SK-N-SH (cell line): ENCODE measurements at regions not wholly inside any gene's neighbourhood (a gene's known extent, or its start where the extent isn't known, plus 50 kb on each side); places are given as distances from the start of the nearest gene placed in this dataset.

Experiments used
- CTCF ChIA-PET: fragments of 300-600, 350-600 bp; formaldehyde crosslinking; extraction: SDS; loops from one replicate; lab custom pipeline; 2021; lab: Yijun Ruan, JAX
- POLR2A ChIA-PET: fragments of 350-600 bp; sonication (Branson Sonifier 250); formaldehyde crosslinking; extraction: SDS; loops from one replicate; lab custom pipeline; 2020; ENCODE audit warnings: antibody characterized with exemption, inconsistent platforms; lab: Yijun Ruan, JAX
- DNase-seq: peaks from one replicate; pipeline ENCODE4 v3.0.0; 2012
- H2AFZ ChIP-seq: fragments of 200-600 bp; sonication (generic); 2 replicates; pipeline ENCODE4 v1.8.1; 2016; ENCODE audit warnings: antibody characterized with exemption, mild to moderate bottlenecking, low read depth
- H3F3A ChIP-seq: fragments of 200-600 bp; sonication (generic); replicated peaks from 2 replicates; pipeline ENCODE3; 2016; ENCODE audit warnings: antibody characterized with exemption, mild to moderate bottlenecking; ENCODE audit not compliant: insufficient read depth
- H3K27ac ChIP-seq, 2 experiments: fragments of 200-500 bp in 1 of 2; fragments of 200-600 bp in 1 of 2; sonication (Bioruptor generic) in 1 of 2; sonication (generic), shearing (Covaris generic) in 1 of 2; 2 replicates each; pipeline versions ENCODE4 v1.5.1 to v1.6.1; 2014 to 2016; ENCODE audit warnings: low read depth in 2 of 2, inconsistent platforms in 1 of 2, low read length in 1 of 2, mild to moderate bottlenecking in 1 of 2, mixed read lengths in 1 of 2
- H3K27me3 ChIP-seq: fragments of 200-600 bp; sonication (generic), shearing (Covaris generic); 2 replicates; pipeline ENCODE4 v1.6.1; 2016; ENCODE audit warnings: mixed run types; ENCODE audit not compliant: insufficient read depth
- H3K36me3 ChIP-seq, 2 experiments: fragments of 200-500 bp in 1 of 2; fragments of 200-600 bp in 1 of 2; sonication (Bioruptor generic) in 1 of 2; sonication (generic) in 1 of 2; replicated peaks in 1 of 2; 2 replicates each; pipeline versions ENCODE3 to v1.5.1; 2014 to 2016; ENCODE audit warnings: low read length in 1 of 2, mild to moderate bottlenecking in 1 of 2; ENCODE audit not compliant: insufficient read depth in 2 of 2, control insufficient read depth in 1 of 2
- H3K4me1 ChIP-seq, 2 experiments: fragments of 200-500 bp in 1 of 2; fragments of 200-600 bp in 1 of 2; sonication (Bioruptor generic) in 1 of 2; sonication (generic), shearing (Covaris generic) in 1 of 2; 2 replicates each; pipeline versions ENCODE4 v1.5.1 to v1.6.1; 2014 to 2016; ENCODE audit warnings: low read depth in 1 of 2, low read length in 1 of 2, mixed run types in 1 of 2; ENCODE audit not compliant: insufficient read depth in 2 of 2, control insufficient read depth in 1 of 2
- H3K4me2 ChIP-seq: fragments of 200-600 bp; sonication (generic), shearing (Covaris generic); 2 replicates; pipeline ENCODE4 v1.6.1; 2017; ENCODE audit warnings: mixed run types
- H3K4me3 ChIP-seq, 2 experiments: fragments of 200-500 bp in 1 of 2; fragments of 200-600 bp in 1 of 2; sonication (Bioruptor generic) in 1 of 2; sonication (generic), shearing (Covaris generic) in 1 of 2; 2 replicates each; pipeline versions ENCODE4 v1.5.1 to v1.8.1; 2014 to 2016; ENCODE audit warnings: low read depth in 2 of 2, inconsistent platforms in 1 of 2, low read length in 1 of 2, mild to moderate bottlenecking in 1 of 2, mixed read lengths in 1 of 2, moderate library complexity in 1 of 2
- H3K79me2 ChIP-seq: fragments of 200-600 bp; sonication (generic); 2 replicates; pipeline ENCODE4 v1.8.1; 2017; ENCODE audit warnings: mild to moderate bottlenecking; ENCODE audit not compliant: insufficient read depth
- H3K9ac ChIP-seq: fragments of 200-600 bp; sonication (generic); 2 replicates; pipeline ENCODE4 v1.6.1; 2017; ENCODE audit warnings: mixed run types
- H3K9me2 ChIP-seq: fragments of 200-600 bp; sonication (generic); 2 replicates; pipeline ENCODE4 v1.6.1; 2017; ENCODE audit warnings: mixed run types
- H3K9me3 ChIP-seq: fragments of 200-600 bp; sonication (generic); 2 replicates; pipeline ENCODE4 v1.6.1; 2017; ENCODE audit warnings: mixed run types, mild to moderate bottlenecking, moderate library complexity
- H4K20me1 ChIP-seq: fragments of 200-600 bp; sonication (generic); 2 replicates; pipeline ENCODE4 v1.6.1; 2017; ENCODE audit warnings: mild to moderate bottlenecking, mixed run types; ENCODE audit not compliant: insufficient read depth
- CHD2 ChIP-seq: fragments of 150-350 bp; IDR thresholded peaks from 2 replicates; pipeline ENCODE4 v1.6.1; 2018; ENCODE audit warnings: low read length; ENCODE audit not compliant: partially characterized antibody
- CTCF ChIP-seq: fragments of 200-600 bp; sonication (generic); IDR thresholded peaks from 2 replicates; pipeline ENCODE4 v1.6.1; 2017; ENCODE audit warnings: antibody characterized with exemption, mild to moderate bottlenecking, moderate library complexity
- ELF1 ChIP-seq: IDR thresholded peaks from 2 replicates; pipeline ENCODE4 v1.4.0; 2012
- EP300 ChIP-seq, 2 experiments: IDR thresholded peaks; 2 replicates each; pipeline versions ENCODE4 v1.4.0 to v1.6.1; 2012; ENCODE audit warnings: borderline replicate concordance in 1 of 2, low read depth in 1 of 2, low read length in 1 of 2
- EZH2phosphoT487 ChIP-seq: fragments of 200-600 bp; sonication (generic); IDR thresholded peaks from 2 replicates; pipeline ENCODE4 v1.6.1; 2017; ENCODE audit warnings: low read depth, mixed run types, mild to moderate bottlenecking, antibody characterized with exemption, moderate library complexity, borderline replicate concordance
- FOXJ3 ChIP-seq: sonication (generic); formaldehyde crosslinking; IDR thresholded peaks from 2 replicates; pipeline ENCODE4 v1.5.1; 2020; ENCODE audit warnings: mild to moderate bottlenecking, missing genetic modification reagents
- FOXM1 ChIP-seq: IDR thresholded peaks from 2 replicates; pipeline ENCODE4 v1.4.0; 2012; ENCODE audit warnings: low read depth, mild to moderate bottlenecking
- GABPA ChIP-seq: IDR thresholded peaks from 2 replicates; pipeline ENCODE4 v1.4.0; 2012; ENCODE audit warnings: low read depth, mild to moderate bottlenecking
- GATA2 ChIP-seq: sonication (generic); formaldehyde crosslinking; IDR thresholded peaks from 2 replicates; pipeline ENCODE4 v1.5.0; 2020; ENCODE audit warnings: mild to moderate bottlenecking, missing genetic modification reagents
- MAX ChIP-seq: IDR thresholded peaks from 2 replicates; pipeline ENCODE4 v1.4.0; 2012; ENCODE audit warnings: low read depth
- MXI1 ChIP-seq: IDR thresholded peaks from 2 replicates; pipeline ENCODE4 v1.6.1; 2012; ENCODE audit warnings: mild to moderate bottlenecking, low read depth, low read length, improper control_type of control experiment
- NFIC ChIP-seq: IDR thresholded peaks from 2 replicates; pipeline ENCODE4 v1.4.0; 2012; ENCODE audit warnings: borderline replicate concordance
- NRF1 ChIP-seq: IDR thresholded peaks from 2 replicates; pipeline ENCODE4 v1.6.1; 2012; ENCODE audit warnings: low read depth, mild to moderate bottlenecking, low read length
- PBX3 ChIP-seq: IDR thresholded peaks from 2 replicates; pipeline ENCODE4; 2012
- POLR2AphosphoS5 ChIP-seq: IDR thresholded peaks from 2 replicates; pipeline ENCODE4 v1.6.1; 2012; ENCODE audit warnings: low read depth, low read length
- RAD21 ChIP-seq: IDR thresholded peaks from 2 replicates; pipeline ENCODE4 v1.6.1; 2012; ENCODE audit warnings: mild to moderate bottlenecking, low read length
- RCOR1 ChIP-seq: fragments of 150-350 bp; IDR thresholded peaks from 2 replicates; pipeline ENCODE4 v1.6.1; 2017; ENCODE audit warnings: antibody characterized with exemption, low read length
- RFX5 ChIP-seq: IDR thresholded peaks from 2 replicates; pipeline ENCODE4 v1.6.1; 2012; ENCODE audit warnings: mild to moderate bottlenecking, improper control_type of control experiment, low read length
- RXRA ChIP-seq: IDR thresholded peaks from 2 replicates; pipeline ENCODE4 v1.4.0; 2012; ENCODE audit warnings: low read depth, mild to moderate bottlenecking, borderline replicate concordance
- SIN3A ChIP-seq: IDR thresholded peaks from 2 replicates; pipeline ENCODE4 v1.6.1; 2012; ENCODE audit warnings: low read depth, mild to moderate bottlenecking, low read length, moderate library complexity, borderline replicate concordance
- TAF1 ChIP-seq: IDR thresholded peaks from 2 replicates; pipeline ENCODE4 v1.6.1; 2012; ENCODE audit warnings: low read depth, mild to moderate bottlenecking, low read length, moderate library complexity, borderline replicate concordance
- TCF12 ChIP-seq: IDR thresholded peaks from 2 replicates; pipeline ENCODE4 v1.4.0; 2012
- TEAD4 ChIP-seq: IDR thresholded peaks from 2 replicates; pipeline ENCODE4 v1.4.0; 2012; ENCODE audit warnings: mild to moderate bottlenecking, borderline replicate concordance; ENCODE audit not compliant: insufficient read depth
- YY1 ChIP-seq: IDR thresholded peaks from 2 replicates; pipeline ENCODE4 v1.4.0; 2012; ENCODE audit warnings: low read depth, mild to moderate bottlenecking
- WGBS: methylation state at CpG from one replicate; pipeline ENCODE4 v1.1.6; 2017; ENCODE audit warnings: low lambda C conversion rate; 5-methylcytosine and 5-hydroxymethylcytosine counted together
- TF ChIP-seq, protein P1 (sequence below): fragments of 150-350 bp; IDR thresholded peaks from 2 replicates; pipeline ENCODE4 v1.6.1; 2017; ENCODE audit warnings: antibody characterized with exemption, low read length, low read depth, borderline replicate concordance
- TF ChIP-seq, protein P2 (sequence below): fragments of 150-350 bp; IDR thresholded peaks from 2 replicates; pipeline ENCODE4 v1.6.1; 2016; ENCODE audit warnings: mild to moderate bottlenecking, low read depth, low read length

DNA sequence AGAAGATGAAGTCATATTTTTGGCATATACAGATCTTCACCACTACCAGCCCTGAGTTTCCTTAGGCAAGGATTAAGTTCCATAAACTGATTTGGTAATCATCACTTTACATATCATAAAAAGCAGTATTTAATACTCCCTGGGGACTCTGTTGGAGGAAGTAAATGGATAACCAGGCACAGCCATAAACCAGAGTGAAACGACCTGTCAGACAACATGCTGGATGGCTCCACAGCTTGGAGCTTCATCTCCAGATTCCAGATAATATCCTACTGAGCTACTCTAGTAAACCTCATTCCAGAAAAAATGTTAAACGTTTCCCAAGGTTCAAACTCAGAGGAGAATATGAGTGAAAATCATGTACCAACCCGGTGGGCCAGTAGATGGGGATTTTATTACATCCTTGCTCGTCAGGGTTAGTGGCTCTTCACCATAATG lies 109.2 kb downstream of the BASP1 start:
- no peak for DNase-seq
- 39% methylated on average over 4 of the region's 4 CpGs for WGBS
- CTCF ChIA-PET: no interaction called here
- no peak overlapping the region for H3K27ac ChIP-seq
- H3K36me3 ChIP-seq: no peaks in the 10 kb centered on the region
- TF ChIP-seq RFX5: no peak
- no peak for TF ChIP-seq MXI1
- TF ChIP-seq ELF1: no peak
- TF ChIP-seq PBX3: no peak
- no peak for TF ChIP-seq TCF12
- TF ChIP-seq TEAD4: no peak
- no peak for TF ChIP-seq EZH2phosphoT487
- no peak for TF ChIP-seq EP300 (IDR thresholded peaks at IDR 0.05; ENCODE audit: borderline replicate concordance in 1 of 2, low read depth in 1 of 2, low read length in 1 of 2)
- TF ChIP-seq FOXM1: no peak
- no peak for TF ChIP-seq NRF1
- no peak for TF ChIP-seq GATA2 (CRISPR knock-in tag)
- TF ChIP-seq CTCF: no peak
- TF ChIP-seq GABPA: no peak
- TF ChIP-seq MAX: no peak
- TF ChIP-seq RXRA: no peak
- TF ChIP-seq POLR2AphosphoS5: no peak
- H3K9ac ChIP-seq: no peak overlapping the region
- no peaks in the 10 kb centered on the region for H3F3A ChIP-seq
- no peak overlapping the region for H3K4me3 ChIP-seq
- H3K9me2 ChIP-seq: no peaks in the 10 kb centered on the region
- no peak overlapping the region for H3K4me2 ChIP-seq
- H2AFZ ChIP-seq: no peak overlapping the region
- no peaks in the 10 kb centered on the region; a peak in 1 of 4 replicates for H3K4me1 ChIP-seq
- POLR2A ChIA-PET: no interaction called here
- no peaks in the 10 kb centered on the region for H3K79me2 ChIP-seq
- no peaks in the 10 kb centered on the region for H3K9me3 ChIP-seq
- no peaks in the 10 kb centered on the region for H3K27me3 ChIP-seq
- H4K20me1 ChIP-seq: no peaks in the 10 kb centered on the region

DNA sequence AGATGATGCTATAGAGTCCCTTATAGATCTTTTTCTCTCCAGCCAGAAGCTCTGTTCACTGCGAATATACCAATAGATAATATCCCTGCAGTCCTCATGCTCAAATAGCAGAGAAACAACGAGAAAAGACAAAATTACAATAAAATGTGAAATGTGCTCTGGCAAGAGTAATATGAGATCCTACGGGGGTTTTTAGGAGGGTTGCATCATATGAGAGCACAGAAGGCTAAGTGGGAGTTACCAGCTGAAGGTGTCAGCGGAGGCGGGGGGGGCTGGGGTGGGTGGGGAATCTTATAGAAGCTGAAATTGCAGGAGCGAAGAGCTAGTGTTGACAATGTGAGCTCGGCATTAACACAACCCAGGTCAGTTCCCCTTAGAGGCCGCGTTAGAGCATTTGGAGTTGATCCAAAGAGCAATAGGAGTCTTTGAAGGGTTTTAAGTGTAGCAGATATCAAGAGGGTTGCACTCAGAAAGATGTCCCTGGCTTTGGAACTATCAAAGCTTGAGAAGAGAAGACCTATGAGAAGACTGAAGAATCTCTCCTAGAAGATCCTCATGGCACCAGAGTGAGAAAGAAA lies 109.7 kb downstream of the BASP1 start:
- H3K4me2 ChIP-seq: no peak overlapping the region
- no peaks in the 10 kb centered on the region for H3K36me3 ChIP-seq
- CTCF ChIA-PET: no interaction called here
- no peaks in the 10 kb centered on the region for H4K20me1 ChIP-seq
- no peak for TF ChIP-seq EP300 (IDR thresholded peaks at IDR 0.05; ENCODE audit: borderline replicate concordance in 1 of 2, low read depth in 1 of 2, low read length in 1 of 2)
- no peak for TF ChIP-seq ELF1
- no peak for TF ChIP-seq NFIC
- TF ChIP-seq FOXM1: no peak
- TF ChIP-seq FOXJ3 (CRISPR knock-in tag): no peak
- TF ChIP-seq POLR2AphosphoS5: no peak
- TF ChIP-seq TAF1: no peak
- no peak for TF ChIP-seq RCOR1
- no peak for TF ChIP-seq CHD2
- TF ChIP-seq RXRA: no peak
- TF ChIP-seq, protein P1, sequence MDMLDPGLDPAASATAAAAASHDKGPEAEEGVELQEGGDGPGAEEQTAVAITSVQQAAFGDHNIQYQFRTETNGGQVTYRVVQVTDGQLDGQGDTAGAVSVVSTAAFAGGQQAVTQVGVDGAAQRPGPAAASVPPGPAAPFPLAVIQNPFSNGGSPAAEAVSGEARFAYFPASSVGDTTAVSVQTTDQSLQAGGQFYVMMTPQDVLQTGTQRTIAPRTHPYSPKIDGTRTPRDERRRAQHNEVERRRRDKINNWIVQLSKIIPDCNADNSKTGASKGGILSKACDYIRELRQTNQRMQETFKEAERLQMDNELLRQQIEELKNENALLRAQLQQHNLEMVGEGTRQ: no peak
- TF ChIP-seq SIN3A: no peak
- TF ChIP-seq YY1: no peak
- TF ChIP-seq, protein P2, sequence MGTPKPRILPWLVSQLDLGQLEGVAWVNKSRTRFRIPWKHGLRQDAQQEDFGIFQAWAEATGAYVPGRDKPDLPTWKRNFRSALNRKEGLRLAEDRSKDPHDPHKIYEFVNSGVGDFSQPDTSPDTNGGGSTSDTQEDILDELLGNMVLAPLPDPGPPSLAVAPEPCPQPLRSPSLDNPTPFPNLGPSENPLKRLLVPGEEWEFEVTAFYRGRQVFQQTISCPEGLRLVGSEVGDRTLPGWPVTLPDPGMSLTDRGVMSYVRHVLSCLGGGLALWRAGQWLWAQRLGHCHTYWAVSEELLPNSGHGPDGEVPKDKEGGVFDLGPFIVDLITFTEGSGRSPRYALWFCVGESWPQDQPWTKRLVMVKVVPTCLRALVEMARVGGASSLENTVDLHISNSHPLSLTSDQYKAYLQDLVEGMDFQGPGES: no peak
- TF ChIP-seq RAD21: no peak
- H3K9me2 ChIP-seq: no peaks in the 10 kb centered on the region
- H3K27ac ChIP-seq: no peak overlapping the region
- no peaks in the 10 kb centered on the region for H3F3A ChIP-seq
- H3K4me3 ChIP-seq: no peak overlapping the region
- H3K27me3 ChIP-seq: no peaks in the 10 kb centered on the region
- POLR2A ChIA-PET: no interaction called here
- no peak for DNase-seq
- H2AFZ ChIP-seq: no peak overlapping the region
- H3K79me2 ChIP-seq: no peaks in the 10 kb centered on the region
- 44% methylated on average over 8 of the region's 9 CpGs for whole genome bisulfite sequencing
- no peak overlapping the region for H3K9ac ChIP-seq
- no peaks in the 10 kb centered on the region; a peak in 1 of 4 replicates for H3K4me1 ChIP-seq
- no peaks in the 10 kb centered on the region for H3K9me3 ChIP-seq
